ENCODE measurements at regions not wholly inside any gene's neighbourhood (a gene's known extent, or its start where the extent isn't known, plus 50 kb on each side); places are given as distances from the start of the nearest gene placed in this dataset.
"Not testable (repeated sequence)": the region's sequence is repeated elsewhere in the genome, so short reads cannot be mapped to it uniquely, and the experiment has no call there.

DNA sequence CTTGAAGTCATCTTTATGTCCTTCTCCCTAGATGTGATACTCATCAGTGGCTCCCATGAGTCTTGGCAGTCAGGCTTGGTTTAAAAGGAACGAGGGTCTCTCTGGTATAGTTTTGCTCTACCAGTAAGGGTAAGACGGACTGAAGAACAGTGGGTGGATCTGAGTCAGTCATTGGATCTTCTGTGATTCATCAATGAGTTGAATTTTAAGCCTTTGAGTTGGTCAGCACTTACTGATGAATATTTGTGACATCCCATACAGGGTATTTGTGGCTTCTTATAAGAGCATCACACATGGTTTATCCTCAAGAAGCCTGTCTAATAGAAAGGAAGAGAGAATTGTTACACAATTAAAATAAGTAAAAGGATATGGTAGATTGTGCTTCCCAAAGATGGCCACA is 87.3 kb upstream of the NAMPT start:
- no peak for DNase-seq

DNA sequence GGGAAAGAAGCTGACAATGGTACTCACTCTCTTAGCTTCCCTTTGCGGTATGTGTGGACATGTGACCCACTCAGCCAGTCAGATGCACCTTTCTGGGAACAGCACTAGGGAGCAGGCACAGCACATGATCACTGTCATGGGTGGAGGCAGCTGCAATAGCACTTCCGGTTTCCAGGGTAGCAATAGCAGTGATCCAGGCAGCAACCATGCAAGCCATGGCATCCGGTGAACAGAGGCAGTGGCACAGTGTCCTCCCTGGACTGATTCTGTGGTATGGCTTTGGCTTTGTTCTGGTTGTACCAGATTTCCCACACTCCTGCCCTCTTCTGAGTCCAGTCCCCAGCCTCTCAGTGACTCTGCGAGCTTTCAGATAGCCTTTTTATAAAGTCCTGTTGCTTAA is 86.8 kb upstream of the NAMPT start:
- DNase-seq = peak; percentile 1

GRCh38 chr7:106370542-106370941 is 85.8 kb upstream of the NAMPT start:
- DNase-seq = no peak

- DNase-seq = no peak
Measured at GRCh38 chr7:106369816-106370215, 85.0 kb upstream of the NAMPT start.

DNA sequence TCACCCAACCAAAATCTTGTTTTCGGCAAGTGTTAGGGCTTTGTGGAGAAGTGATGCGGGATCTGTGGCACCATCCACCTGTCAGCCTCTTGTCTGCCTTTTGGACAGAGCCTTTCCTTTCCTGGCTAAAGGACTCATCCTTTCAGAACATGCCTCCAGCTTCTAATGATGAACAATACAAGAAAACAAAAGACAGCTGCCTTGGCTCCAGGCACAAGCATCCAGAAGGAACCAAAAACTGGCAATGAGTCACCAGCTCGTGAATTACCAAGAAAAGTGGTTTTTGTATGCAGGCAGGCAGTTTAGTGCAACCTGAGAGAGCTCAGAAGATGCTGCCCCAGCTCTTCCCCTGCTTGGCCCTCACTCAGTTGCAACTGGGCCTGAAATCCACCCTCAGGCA is 84.6 kb upstream of the NAMPT start:
- DNase-seq = no peak

DNA sequence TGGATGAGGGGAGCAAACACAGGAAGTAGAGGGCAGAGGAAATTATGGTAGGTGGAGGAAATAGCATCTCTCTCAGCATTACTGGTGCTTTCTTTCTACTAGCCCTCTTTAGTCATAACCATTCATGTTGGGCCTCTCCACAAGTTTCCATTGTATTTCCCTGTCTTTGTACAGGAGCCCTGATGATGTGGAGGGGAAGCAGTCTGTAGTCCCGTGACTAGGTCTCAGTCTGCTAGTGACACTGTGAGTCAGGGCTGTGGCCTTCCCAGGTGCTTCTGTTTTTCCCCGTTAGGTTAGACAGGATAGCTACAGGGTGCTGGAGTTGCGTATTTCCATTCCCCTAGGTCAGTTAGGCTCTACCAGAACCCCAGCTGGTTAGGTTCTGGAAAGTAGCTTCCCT is 82.9 kb upstream of the NAMPT start:
- DNase-seq = no peak

DNA sequence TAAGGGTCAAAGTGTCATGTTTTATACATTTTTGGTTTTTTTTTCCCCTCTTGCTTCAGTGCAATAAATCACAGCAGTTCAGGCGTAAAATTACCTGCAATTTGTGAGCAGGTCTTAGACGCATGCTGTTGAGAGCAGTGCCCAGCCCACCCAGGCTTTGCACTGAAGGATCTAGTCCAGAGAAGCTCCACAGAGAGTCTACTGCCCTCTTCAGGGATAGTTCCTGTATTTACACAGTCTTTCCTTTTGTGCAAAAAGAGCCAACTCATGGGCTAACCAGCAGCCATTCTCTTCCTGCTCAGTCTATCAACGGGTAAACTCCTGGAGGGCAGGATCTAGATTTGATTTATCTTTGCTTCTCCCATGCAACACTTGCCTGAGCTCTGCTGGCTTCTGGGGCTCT is 82.2 kb upstream of the NAMPT start:
- DNase-seq = peak; percentile 26

DNA sequence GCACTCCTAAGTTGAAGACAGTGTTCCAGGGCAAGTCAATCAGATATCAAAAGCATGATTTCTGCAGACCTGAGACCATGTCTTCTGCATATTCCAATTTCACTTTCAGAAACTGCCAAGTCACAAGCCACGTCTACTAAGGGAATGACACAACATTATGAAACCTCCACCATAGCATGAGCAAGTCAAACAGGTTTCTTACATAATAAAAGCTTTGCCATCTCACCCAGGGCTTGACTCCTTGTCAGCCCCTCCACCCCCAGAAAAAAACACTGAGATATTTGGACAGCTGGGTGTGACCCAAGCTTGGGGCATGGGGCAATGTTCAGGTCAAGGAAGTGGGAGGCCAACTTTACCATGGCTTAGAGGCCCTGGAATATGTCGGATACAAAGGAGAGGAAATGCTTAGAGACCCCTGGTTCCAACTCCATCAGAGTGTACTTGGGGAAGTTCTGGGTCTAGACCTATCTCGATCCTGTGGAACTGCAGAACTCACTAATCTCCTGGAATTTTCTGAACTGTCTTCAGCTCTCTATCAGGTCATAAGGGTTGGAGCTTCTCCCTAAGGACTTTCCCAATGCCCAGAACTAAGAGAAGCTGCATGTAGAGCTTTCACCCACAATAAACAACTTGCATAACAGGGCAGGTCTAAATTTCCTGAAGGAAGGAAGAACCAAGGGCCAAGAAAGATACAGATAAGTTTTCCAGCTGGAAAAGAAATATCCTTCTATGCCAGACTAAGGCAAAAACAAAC is 80.6 kb upstream of the NAMPT start:
- DNase-seq = no peak

- DNase-seq = not testable (repeated sequence)
Measured at GRCh38 chr7:106362507-106362906, 77.7 kb upstream of the NAMPT start.

DNA sequence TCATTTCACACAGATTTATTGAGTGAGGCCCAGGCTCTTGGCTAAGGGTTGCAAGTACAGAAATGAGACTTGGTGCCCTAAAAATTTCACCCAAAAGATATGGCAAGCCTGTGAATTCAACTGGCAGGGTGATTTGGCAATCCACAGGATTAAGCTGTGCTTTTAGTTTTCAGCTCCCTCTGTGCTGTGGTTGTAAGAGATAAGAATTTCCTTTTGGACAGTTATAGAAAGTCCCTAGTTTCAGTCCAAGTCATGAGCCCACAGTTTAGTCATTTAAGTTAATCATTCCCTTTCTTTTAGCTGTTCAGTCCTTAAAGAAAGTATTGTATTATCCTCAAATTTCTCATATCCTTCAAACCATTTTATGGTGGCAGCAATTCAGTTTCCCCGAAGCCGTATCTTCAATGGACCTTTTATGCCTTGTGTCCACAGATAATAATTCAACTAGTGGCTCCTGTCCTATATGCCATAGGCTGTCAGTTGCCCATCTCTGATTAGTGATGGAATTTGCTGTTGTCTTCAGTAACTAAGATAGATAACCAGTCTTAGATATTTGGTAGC is 73.4 kb upstream of the NAMPT start:
- no peak for DNase-seq

- DNase-seq = no peak
Measured at GRCh38 chr7:106357675-106358074, 72.9 kb upstream of the NAMPT start.

DNA sequence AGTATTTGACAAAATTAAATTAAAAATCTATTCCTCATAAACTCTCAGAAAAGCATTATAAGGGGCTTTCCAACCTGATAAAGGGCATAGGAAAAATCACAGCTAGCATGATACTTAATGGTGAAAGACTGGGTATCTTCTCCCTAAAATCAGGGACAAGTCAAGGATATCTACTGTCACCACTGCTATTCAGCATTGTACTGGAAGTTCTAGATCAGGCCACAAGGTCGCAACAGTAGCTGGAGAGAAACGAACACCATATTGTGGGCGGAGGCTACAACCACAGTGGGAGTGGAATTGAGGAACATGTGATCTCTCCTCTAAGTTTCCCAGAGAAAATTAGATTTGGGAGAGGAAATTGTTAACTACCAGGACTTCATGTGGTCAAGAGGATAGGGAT is 70.0 kb upstream of the NAMPT start:
- DNase-seq = no peak

DNA sequence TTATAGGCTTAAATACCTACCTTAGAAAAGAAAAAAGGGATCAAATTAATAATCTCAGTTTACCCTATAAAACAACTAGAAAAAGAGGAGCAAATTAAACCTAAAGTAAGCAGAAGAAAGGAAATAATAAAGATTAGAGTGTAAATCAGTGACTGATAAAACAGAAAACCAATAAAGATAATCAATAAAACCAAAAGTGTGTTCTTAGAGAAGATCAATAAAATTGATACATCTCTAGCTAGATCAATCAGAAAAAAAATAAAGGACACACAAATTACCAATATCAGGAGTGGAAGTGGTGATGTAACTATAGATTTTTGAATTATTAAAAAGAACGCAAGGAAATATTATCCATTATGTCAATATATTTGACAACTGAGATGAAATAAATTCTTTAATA is 69.2 kb upstream of the NAMPT start:
- DNase-seq = no peak

DNA sequence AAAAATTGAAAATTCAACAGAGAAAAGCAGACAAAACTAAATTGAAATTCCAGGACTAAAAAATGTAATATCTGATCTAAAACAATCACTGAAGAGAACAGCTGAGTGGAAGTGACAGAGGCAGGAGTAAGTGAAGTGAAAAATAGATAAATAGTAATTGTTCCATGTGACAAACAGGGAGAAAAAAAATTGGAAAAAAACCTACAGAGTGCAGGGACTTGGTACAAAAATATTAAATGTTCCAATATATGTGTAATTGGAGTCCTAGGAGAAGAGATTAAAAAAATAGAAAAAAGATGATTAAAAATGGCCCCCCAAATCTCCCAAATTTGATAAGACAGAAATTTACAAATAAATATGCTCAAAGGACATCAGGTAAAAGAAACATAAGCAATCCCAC is 63.4 kb upstream of the NAMPT start:
- DNase-seq = no peak

- DNase-seq = no peak
Measured at GRCh38 chr7:106347229-106347833, 62.5 kb upstream of the NAMPT start.

DNA sequence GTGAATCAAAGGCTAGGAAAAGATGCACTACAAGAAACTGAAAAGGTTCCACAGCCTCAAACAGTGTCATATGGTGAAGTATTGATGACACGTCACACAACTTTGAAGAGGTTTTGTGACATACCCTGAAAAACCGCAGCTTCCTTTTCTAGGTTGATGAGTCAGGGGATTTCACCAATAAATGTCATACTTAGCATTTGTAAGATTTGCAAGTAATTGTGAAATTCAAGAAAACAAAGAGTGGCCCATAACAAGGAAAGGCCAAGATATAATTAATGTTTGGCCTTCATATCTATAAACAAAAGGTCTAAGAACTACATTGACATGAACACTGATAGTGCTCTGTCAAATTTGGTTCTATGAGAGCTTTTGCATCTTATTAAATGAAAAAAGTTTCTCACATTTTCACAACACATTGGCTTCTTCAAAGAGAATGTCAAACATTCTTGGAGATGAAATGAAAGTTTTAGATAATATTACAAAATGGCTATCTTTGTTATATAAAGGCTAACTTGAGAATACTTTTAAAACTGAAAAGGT is 62.0 kb upstream of the NAMPT start:
- DNase-seq = peak; percentile 83

- DNase-seq = no peak
Measured at GRCh38 chr7:106346167-106346677, 61.4 kb upstream of the NAMPT start.

DNA sequence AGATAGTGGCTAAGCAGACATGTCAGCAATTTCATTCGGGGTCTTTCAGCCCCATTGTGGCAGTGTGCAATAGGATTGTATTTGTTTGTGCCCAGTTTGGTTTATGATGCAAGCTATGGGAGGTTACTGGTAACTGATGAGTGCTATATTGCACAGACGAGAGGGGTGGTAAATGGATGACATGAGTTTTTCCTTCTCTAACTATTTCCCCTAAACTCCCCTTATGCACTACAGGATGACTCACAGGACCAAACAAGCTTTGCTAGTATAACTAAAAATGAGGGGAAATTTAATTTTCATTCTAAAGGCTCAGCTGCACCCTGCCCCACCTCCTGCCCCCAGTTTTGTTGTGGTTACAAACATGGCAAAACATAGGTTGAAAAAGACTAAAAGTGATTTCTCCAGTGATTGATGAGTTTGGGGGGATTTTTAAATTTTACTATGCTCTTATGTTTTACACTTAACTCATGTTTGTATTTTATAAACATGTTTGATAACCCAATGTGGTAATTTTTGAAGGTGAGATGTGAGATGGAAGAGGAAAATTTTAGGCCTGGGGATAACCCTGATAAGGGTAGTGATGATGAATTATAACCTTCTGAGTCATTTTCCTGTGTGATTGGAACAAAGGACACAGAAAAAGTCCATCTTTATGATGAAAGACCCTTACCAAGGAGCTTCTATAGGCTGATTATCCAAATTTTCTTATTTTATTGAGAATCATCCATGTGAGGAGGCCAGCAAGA is 60.8 kb upstream of the NAMPT start:
- peak; percentile 35 for DNase-seq

DNA sequence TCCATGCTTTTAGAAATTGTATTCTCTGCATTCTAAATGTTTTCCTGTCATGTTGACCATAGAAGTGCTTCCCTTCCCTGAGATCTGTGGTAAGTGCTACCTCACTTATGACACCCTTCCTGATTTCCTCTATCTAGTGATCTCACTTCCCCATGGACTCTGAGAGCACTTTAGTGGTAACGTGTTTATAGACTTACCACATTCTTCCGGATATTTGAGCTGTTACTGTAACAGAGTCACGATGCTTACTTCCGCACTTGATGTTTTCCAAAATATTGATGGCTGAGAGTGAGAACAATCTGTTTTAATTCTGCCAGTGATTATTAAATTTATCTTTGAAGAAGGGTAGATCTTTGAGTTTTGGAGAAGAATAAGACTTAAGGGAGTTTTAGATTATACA is 60.1 kb upstream of the NAMPT start:
- DNase-seq = peak; percentile 11

GRCh38 chr7:106344211-106344610 is 59.4 kb upstream of the NAMPT start:
- no peak for DNase-seq

DNA sequence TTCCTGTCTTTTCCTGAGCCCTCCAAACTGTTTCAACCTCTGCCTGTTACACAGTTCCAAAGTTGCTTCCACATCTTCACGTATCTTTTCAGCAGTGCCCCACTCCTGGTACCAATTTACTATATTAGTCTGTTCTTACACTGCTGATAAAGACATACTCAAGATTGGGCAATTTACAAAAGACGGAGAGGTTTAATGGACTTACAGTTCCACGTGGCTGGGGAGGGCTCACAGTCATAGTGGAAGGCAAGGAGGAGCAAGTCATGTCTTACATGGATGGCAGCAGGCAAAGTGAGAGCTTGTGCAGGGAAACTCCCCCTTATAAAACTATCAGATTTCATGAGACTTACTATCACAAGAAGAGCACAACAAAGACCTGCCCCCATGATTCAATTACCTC is 57.3 kb upstream of the NAMPT start:
- DNase-seq = not testable (repeated sequence)

- not testable (repeated sequence) for DNase-seq
Measured at GRCh38 chr7:106340247-106340596, 55.4 kb upstream of the NAMPT start.

GRCh38 chr7:106339513-106340246 is 54.9 kb upstream of the NAMPT start:
- DNase-seq = no peak

All from CD4-positive, alpha-beta T cell treated with Interleukin-12 subunit alpha and Interleukin-12 subunit beta, for 1 hour (primary cell).